Amniotic epithelial cell (primary cell): ENCODE measurements at regions not wholly inside any gene's neighbourhood (a gene's known extent, or its start where the extent isn't known, plus 50 kb on each side); places are given as distances from the start of the nearest gene placed in this dataset.
"Not testable (repeated sequence)": the region's sequence is repeated elsewhere in the genome, so short reads cannot be mapped to it uniquely, and the experiment has no call there.

Experiments
- DNase-seq: peaks from one replicate; pipeline ENCODE4 v3.0.0-alpha.2; 2010; ENCODE audit warnings: low read depth

GRCh38 chr9:87781331-87781730 is 55.4 kb downstream of the CTSL start:
- DNase-seq = no peak

GRCh38 chr9:87783180-87783579 is 57.3 kb downstream of the CTSL start:
- no peak for DNase-seq

GRCh38 chr9:87785315-87785970 is 59.5 kb downstream of the CTSL start:
- DNase-seq = not testable (repeated sequence)

- peak; percentile 20 for DNase-seq
Measured at GRCh38 chr9:87786423-87786822, 60.5 kb downstream of the CTSL start.

- no peak for DNase-seq
Measured at GRCh38 chr9:87786876-87787275, 61.0 kb downstream of the CTSL start.

DNA sequence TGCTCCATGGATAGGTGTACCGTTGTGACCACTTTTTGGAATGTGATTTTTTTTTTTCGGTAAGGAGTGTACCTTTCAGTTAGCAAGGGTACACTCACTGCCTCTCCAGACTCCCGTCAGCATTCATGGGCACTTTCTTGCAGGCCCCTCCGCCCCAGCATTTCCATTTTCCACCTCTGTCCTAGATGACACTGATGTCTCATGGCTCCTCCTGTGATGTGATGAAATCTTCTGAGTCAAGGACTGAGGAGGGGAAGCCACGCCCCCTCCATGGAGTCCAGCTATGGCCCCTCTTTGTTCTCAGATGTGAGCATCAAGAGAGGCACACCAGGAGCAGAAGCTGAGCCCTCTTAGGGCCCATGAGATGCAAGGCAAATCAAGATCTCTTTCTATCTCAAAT is 61.8 kb downstream of the CTSL start:
- DNase-seq = peak; percentile 12

- peak; percentile 95 for DNase-seq
Measured at GRCh38 chr9:87792831-87793288, 66.9 kb downstream of the CTSL start.

GRCh38 chr9:87793292-87793691 is 67.4 kb downstream of the CTSL start:
- peak; percentile 97 for DNase-seq

DNA sequence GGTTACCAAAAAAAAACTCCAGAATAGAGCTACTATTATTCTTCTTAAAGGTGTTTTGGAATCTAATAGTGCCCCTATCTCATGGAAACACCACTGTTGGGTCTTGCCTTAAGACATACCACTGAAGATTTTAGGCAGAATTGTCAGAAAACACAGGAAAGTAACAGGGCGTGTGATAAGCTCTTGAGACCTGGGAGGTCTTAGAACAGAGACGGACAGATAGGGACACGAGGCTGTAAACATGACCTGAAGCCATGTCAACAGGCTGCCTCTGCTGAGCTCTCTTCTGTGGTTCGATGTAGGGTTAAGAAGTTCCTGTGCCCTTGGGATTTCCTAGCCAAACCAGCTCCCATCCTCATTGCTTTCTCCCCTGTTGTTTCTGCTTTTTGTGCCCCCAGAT is 69.3 kb downstream of the CTSL start:
- DNase-seq = no peak

GRCh38 chr9:87796196-87796595 is 70.3 kb downstream of the CTSL start:
- no peak for DNase-seq

GRCh38 chr9:87798261-87798833 is 72.4 kb downstream of the CTSL start:
- DNase-seq = no peak

- DNase-seq = no peak
Measured at GRCh38 chr9:87799503-87799902, 73.6 kb downstream of the CTSL start.

DNA sequence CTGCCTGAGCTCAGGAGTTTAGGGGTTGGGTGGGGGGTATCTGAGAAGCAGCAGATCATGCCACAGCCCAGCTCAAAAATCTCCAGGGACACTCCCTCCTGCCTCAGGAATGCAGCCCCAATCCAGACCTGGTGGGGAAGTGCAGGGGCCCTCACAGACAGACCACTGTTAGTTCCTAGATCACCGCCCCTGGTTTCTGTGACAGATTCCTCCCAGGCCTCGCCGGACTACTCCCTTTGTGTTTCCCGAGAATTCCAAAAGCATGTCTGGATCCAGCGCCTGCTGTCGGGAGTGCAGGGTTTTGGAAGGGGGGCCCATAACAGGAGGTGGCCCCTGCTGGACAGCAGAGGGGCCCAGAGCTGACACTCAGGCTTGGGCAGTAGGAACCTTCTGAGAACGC is 74.5 kb downstream of the CTSL start:
- DNase-seq = no peak

DNA sequence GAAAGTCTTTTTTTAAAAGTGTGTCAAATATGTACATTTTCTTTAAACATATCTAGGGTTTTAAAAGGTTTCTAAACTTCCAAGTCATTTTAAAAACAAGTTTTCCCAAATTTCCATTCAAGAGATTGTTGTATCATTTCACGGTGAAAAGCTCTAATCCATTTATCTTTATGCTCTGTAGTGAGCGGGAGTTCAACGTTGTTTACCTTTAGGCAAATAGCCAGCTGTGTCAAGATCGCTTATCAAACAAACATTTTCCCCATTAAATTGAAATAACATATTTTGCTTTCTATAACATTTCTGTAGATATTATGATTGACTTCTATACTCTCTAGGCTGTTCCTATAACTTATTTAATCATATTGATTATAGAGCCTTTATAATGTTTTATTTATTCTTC is 75.1 kb downstream of the CTSL start:
- DNase-seq = no peak

DNA sequence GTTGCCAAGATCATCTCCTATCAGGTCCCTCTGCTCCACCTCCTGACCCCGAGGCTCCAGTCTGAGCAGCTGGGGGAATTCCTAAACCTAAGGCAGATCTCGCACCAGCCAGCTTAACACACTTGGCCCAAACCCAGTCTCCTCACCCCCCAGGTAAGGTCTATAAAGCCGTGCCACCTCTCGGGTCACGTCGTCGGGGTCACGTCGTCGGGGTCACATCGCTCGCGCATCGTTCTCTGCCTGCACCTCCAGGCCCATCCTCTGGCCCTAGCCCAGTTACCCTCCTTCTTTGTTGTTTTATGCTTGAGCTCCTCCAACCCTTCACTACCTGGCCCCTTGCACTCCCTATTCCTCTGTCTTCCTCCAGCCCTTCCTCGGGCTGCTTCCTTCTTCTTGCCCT is 77.2 kb downstream of the CTSL start:
- DNase-seq = no peak

GRCh38 chr9:87803623-87804345 is 77.9 kb downstream of the CTSL start:
- no peak for DNase-seq

DNA sequence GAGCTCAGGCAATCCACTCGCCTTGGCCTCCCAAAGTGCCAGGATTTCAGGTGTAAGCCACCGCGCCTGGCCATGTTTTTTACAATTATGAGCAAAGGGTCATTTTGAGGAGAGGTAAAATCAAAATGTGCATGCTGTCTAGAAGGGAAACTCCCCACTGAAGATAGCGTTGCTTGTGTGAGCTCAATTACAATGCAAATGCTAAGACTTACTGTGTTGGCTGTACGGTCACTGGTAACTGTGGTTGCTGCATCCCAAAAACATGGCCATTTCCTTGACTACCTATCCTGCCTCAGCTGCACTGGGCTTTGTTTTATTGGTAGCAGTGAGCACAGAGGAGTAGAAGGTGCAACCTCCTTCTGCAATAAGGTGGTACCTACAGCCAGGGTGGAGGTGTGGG is 77.4 kb upstream of the SPATA31E1 start:
- DNase-seq = no peak

- no peak for DNase-seq
Measured at GRCh38 chr9:87810008-87810407, 72.7 kb upstream of the SPATA31E1 start.

- no peak for DNase-seq
Measured at GRCh38 chr9:87810679-87811178, 71.9 kb upstream of the SPATA31E1 start.

GRCh38 chr9:87812375-87813118 is 70.1 kb upstream of the SPATA31E1 start:
- DNase-seq = peak; percentile 81

DNA sequence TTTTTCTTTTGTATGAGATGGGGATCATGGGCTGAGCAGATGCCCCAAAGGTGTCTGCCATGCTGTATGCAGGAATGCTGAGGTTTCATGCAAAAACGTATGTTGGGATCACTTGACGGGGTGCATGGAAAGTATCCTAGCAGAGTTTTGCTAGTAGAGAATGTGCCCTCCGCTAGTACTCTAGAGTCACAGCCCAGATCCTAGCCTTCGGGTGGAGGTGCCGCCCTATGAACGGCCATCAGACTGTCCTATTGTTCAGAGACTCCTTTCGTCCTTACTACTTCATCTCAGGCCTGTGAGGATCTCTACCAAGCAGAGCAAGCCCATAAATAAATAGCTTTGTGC is 69.6 kb upstream of the SPATA31E1 start:
- DNase-seq = no peak

- DNase-seq = peak; percentile 19
Measured at GRCh38 chr9:87816036-87816435, 66.6 kb upstream of the SPATA31E1 start.

- no peak for DNase-seq
Measured at GRCh38 chr9:87818308-87818707, 64.4 kb upstream of the SPATA31E1 start.
